Choroid plexus epithelial cell (primary cell): ENCODE measurements at regions not wholly inside any gene's neighbourhood (a gene's known extent, or its start where the extent isn't known, plus 50 kb on each side); places are given as distances from the start of the nearest gene placed in this dataset.
A peak's percentile ranks its signal among the peaks of the same experiment; 100 is the strongest.

Experiments used
- DNase-seq: peaks from one replicate; pipeline ENCODE4 v3.0.0-alpha.2; 2010; ENCODE audit warnings: low read depth
- H3K4me3 ChIP-seq: 2 replicates; pipeline ENCODE4 v1.5.1; 2011; ENCODE audit warnings: low read depth, mild to moderate bottlenecking, control low read depth, low read length, moderate library complexity
- TF ChIP-seq, protein P1 (sequence below): conservative IDR thresholded peaks from 2 replicates; pipeline ENCODE4 v1.5.1; 2011; ENCODE audit warnings: low read depth, mild to moderate bottlenecking, control low read depth, inconsistent platforms, low read length, moderate library complexity

DNA sequence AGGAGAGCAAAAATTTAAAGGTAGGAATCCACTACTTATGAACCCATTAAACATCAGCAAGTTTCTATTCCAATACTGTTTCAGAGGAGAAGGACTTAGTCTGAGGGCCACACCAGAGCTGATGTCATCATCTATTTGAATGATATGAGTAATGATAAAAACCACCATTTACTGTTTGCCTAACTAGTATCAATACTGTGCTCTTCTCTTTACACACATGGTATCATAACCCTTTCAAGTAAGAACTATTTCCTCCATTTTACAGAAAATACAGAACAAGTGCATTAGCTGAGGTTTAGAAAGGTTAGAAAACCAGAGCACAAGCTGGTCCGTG is 651.3 kb upstream of the KIRREL3 start:
- no peak for DNase-seq
- H3K4me3 ChIP-seq: no peak overlapping the region
- TF ChIP-seq, protein P1, sequence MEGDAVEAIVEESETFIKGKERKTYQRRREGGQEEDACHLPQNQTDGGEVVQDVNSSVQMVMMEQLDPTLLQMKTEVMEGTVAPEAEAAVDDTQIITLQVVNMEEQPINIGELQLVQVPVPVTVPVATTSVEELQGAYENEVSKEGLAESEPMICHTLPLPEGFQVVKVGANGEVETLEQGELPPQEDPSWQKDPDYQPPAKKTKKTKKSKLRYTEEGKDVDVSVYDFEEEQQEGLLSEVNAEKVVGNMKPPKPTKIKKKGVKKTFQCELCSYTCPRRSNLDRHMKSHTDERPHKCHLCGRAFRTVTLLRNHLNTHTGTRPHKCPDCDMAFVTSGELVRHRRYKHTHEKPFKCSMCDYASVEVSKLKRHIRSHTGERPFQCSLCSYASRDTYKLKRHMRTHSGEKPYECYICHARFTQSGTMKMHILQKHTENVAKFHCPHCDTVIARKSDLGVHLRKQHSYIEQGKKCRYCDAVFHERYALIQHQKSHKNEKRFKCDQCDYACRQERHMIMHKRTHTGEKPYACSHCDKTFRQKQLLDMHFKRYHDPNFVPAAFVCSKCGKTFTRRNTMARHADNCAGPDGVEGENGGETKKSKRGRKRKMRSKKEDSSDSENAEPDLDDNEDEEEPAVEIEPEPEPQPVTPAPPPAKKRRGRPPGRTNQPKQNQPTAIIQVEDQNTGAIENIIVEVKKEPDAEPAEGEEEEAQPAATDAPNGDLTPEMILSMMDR: no peak

DNA sequence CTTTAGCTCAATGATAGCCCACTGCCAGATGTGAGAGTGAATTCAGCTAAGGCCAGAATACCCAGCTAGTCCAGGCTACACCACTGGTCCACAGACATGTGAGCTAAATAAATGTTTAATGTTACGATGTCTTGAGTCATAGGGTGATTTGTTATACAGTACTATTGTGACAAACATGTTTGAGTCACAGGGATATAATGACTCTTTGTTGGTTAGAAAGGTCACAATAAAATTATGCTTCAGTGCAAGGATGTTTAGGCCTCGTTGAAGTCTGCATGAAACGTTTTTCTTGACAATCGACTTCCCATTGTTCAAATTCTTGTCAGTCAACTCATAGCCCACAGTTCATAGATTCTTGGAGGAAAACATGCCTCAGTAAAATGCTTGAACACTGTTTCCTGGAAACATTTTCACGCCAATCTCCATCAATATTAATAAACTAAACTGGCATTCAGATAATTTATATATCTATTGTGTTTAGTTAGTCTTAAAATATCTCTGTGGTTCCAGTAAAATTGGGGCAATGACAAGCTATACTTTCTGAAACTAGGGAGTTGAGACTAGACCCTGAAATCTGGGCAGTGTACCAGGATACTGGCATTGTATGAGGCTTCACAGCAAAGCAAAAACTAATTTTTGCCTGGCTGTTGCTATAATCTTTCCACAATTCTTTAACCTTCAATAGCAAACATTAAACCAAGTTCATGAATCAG is 650.8 kb upstream of the KIRREL3 start:
- TF ChIP-seq, protein P1: no peak
- H3K4me3 ChIP-seq: no peak overlapping the region
- peak; percentile 18 for DNase-seq

DNA sequence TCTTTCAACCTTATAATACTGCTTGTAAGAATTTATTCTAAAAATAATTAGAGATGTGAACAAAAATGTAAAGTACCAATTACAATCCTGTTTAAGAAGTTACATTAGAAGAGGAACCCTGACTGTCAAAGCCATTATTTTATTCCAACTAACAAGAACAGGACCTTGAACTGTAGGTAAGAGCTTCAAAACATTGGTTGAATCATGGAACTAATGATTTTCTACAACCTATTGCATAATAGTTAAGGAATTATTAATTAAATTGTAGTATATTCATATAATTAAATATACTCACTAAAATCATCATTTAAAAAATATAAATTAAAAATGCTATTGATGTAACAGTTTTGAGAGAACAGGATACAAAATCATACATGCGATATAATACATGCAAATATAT is 649.4 kb upstream of the KIRREL3 start:
- no peak overlapping the region for H3K4me3 ChIP-seq
- TF ChIP-seq, protein P1: no peak
- DNase-seq: no peak

DNA sequence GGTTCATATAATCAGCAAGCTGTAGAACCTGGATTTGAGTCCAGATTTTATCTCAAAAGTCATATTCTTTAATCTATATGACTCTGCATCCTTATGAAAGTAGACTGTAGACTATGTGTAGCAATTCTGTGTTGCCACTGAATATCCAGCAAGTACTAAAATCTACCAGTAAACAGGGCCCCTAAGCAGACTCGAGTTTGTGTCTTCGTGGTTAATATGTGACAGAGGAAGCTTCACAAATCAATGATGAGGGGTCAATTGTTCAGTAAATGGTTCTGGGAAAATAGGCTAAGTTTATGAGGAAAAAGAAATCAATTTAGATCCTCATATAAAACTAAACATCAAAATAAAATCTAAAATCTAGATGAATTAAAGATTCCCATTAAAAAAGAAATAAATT is 648.5 kb upstream of the KIRREL3 start:
- DNase-seq: no peak
- no peak overlapping the region for H3K4me3 ChIP-seq
- TF ChIP-seq, protein P1: no peak

DNA sequence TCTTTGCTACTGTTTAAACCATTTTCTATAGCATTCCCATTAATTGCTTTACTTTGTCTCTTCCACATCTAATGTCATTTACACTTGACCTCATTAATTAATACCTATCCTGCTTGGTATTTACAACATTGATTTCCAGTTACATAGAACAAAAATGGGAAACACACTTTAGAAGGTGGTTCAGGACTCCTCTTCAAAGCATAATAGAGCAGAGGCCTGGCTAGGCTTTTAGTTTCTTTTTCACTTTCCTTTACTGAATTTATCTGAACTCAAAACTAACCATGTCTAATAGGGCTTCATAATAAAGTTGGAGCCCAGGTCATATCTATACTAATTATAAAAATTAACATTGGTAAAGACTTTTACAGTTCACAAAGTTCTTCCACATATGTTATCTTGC is 648.0 kb upstream of the KIRREL3 start:
- H3K4me3 ChIP-seq: no peak overlapping the region
- DNase-seq: no peak
- TF ChIP-seq, protein P1: no peak

DNA sequence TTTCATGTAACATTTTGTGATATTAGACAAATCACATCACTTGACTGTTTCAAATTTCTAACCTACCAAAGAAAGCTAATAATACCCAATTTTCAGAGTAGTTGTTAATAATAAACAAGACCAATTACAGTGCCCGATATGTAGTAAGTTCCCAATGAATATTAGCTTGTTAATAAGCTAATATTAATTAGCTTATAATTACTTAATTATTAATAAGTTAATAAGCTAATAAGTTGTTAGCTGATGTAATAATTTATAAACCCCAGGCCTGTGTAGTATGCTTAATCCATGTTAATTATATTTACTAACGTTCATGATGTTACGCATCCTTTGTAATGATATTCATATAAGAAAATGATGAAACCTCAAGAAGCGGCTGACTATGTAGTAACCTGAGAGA is 643.8 kb upstream of the KIRREL3 start:
- H3K4me3 ChIP-seq: no peak overlapping the region
- DNase-seq: no peak
- TF ChIP-seq, protein P1: no peak

DNA sequence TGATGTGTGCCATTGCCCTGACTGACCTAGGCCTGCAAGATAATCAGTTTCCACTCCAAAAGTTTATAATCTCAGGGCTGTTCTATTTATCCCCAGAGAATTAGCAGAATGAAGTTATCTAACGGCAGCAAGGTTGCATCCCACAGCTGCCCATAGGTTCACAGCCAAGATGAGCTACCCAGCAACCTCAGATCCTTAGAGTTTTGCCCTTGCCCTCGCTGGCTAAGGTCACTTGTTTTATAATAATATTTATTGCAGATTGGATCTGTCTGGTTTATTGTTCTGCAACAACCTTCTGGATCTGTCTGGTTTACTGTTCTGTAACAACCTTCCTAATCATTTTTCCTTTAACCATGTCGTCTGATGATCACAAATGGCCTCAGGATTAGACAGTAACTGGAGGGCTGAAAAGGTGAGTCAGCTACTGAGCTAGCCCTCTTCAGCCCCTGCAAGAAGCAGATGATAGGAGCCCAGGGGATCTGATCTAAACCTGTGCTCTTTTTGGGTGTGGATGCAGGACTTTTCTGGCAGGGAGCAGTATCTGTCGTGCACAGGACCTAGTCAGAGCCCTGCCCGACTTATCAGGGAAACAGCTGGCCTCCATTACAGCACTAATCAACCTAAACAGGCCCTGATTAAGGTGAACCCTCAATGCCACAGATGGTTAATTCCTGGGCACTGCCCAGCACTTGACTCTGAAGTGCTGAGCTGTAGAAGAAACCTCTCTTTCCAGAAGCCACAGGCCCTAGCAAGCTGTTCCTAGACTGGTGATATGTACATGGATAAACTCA is 642.9 kb upstream of the KIRREL3 start:
- no peak overlapping the region for H3K4me3 ChIP-seq
- no peak for DNase-seq
- TF ChIP-seq, protein P1: no peak
